Adrenal gland (tissue), 9 donors: ENCODE measurements at regions not wholly inside any gene's neighbourhood (a gene's known extent, or its start where the extent isn't known, plus 50 kb on each side); places are given as distances from the start of the nearest gene placed in this dataset.

Experiments
- DNase-seq, 7 donors: peaks; one replicate each; pipeline ENCODE4 v3.0.0-alpha.2; 2019 to 2020
- H3K27ac ChIP-seq, 5 donors: fragments of 200-600 bp; sonication (generic) in 4 of 5; 1 replicate in 3 of 5; 2 replicates in 2 of 5; pipeline versions ENCODE4 v1.5.1 to v1.8.0; 2016 to 2020; ENCODE audit warnings: mild to moderate bottlenecking in 1 of 5
- H3K27me3 ChIP-seq: fragments of 200-600 bp; 2 replicates; pipeline ENCODE4 v1.8.0; 2021
- H3K36me3 ChIP-seq, 2 donors: fragments of 200-600 bp; replicated peaks in 1 of 2; 1 replicate in 1 of 2; 2 replicates in 1 of 2; pipeline versions ENCODE4 v1.5.1 to v1.8.0; 2018 to 2022
- H3K4me1 ChIP-seq, 2 donors: fragments of 200-600 bp; replicated peaks in 1 of 2; 1 replicate in 1 of 2; 2 replicates in 1 of 2; pipeline versions ENCODE4 v1.5.1 to v1.8.0; 2018 to 2021
- H3K4me3 ChIP-seq, 4 donors: fragments of 200-600 bp; sonication (generic) in 3 of 4; one replicate each; pipeline ENCODE4 v1.5.1; 2016 to 2018
- H3K9me3 ChIP-seq, 3 donors: fragments of 200-600 bp; sonication (generic) in 1 of 3; replicated peaks in 1 of 3; 1 replicate in 2 of 3; 2 replicates in 1 of 3; pipeline versions ENCODE4 v1.5.1 to v1.8.0; 2016 to 2021
- CTCF ChIP-seq, 6 experiments: fragments of 450-650 bp in 4 of 6; fragments of 200-600 bp in 2 of 6; sonication (generic) in 1 of 6; IDR thresholded peaks; 1 replicate in 5 of 6; 2 replicates in 1 of 6; pipeline versions ENCODE4 v1.5.1 to v1.8.0; 2016 to 2021; ENCODE audit warnings: antibody characterized with exemption in 6 of 6, mild to moderate bottlenecking in 2 of 6, moderate library complexity in 1 of 6
- POLR2A ChIP-seq, 2 donors: fragments of 450-650 bp; IDR thresholded peaks; one replicate each; pipeline ENCODE4 v1.6.1; 2017; ENCODE audit warnings: antibody characterized with exemption in 2 of 2, mild to moderate bottlenecking in 2 of 2, moderate library complexity in 1 of 2
- WGBS, 4 donors: extraction: QIAGEN DNeasy Blood & Tissue Kit in 2 of 4; methylation state at CpG; one replicate each; pipeline versions ENCODE4 v1.1.5 to v1.1.7; 2013 to 2017; 5-methylcytosine and 5-hydroxymethylcytosine counted together
- intact Hi-C, 2 donors: fragments of 100-400 bp; cut with DNase I; formaldehyde crosslinking; loops; one replicate each; pipeline versions ENCODE4 v1.14.1 to v1.15.0; 2022 to 2023
- donor health status: healthy with polysubstance abuse.
- donor health status: Bipolar disorder and iron deficiency.
- donor health status: DM: yes; HTN: yes; CAD: no.
- donor health status: DM: no; HTN: no; CAD: no.
- donor health status: DM: no; HTN: no; CAD: no.

- no peak for DNase-seq
- Histone ChIP-seq H3K27ac (no peak overlapping the region), H3K36me3 (no peaks in the 10 kb centered on the region), H3K4me1 (peaks cover 11 to 13% of the 10 kb centered on the region in 2 donors), H3K9me3 (no peaks in the 10 kb centered on the region), H3K4me3 (no peak overlapping the region), H3K27me3 (no peaks in the 10 kb centered on the region)
- intact Hi-C loops = no loop called here
- WGBS, 4 donors = 60 to 90% (median 89%) methylated on average over 1 of the region's 1 CpG
- TF ChIP-seq CTCF (IDR thresholded peaks at IDR 0.05) = no peak
- TF ChIP-seq POLR2A (IDR thresholded peaks at IDR 0.05) = no peak
Observed at GRCh38 chr6:144809120-144809519, 524.0 kb downstream of the UTRN start.

- Histone ChIP-seq H3K4me3 (no peak overlapping the region), H3K36me3 (no peaks in the 10 kb centered on the region), H3K27ac (no peak overlapping the region), H3K27me3 (no peaks in the 10 kb centered on the region), H3K9me3 (no peaks in the 10 kb centered on the region), H3K4me1 (peaks cover 8 to 11% of the 10 kb centered on the region in 2 donors)
- TF ChIP-seq POLR2A (IDR thresholded peaks at IDR 0.05) = no peak
- no peak for TF ChIP-seq CTCF (IDR thresholded peaks at IDR 0.05)
- no peak for DNase-seq
- intact Hi-C loops = no loop called here
- 80 to 91% (median 86%) methylated on average over 5 of the region's 5 CpGs for WGBS, 4 donors
Observed at GRCh38 chr6:144809969-144810368, 524.8 kb downstream of the UTRN start.

- intact Hi-C loops = no loop called here
- no peaks in the 10 kb centered on the region for H3K36me3 ChIP-seq
- no peaks in the 10 kb centered on the region for H3K27me3 ChIP-seq
- H3K27ac ChIP-seq = no peak overlapping the region
- no peaks in the 10 kb centered on the region for H3K9me3 ChIP-seq
- 50 to 73% (median 56%) methylated on average over 5 of the region's 5 CpGs for WGBS, 4 donors
- H3K4me1 ChIP-seq = peaks cover 0 to 11% of the 10 kb centered on the region in 2 donors
- peak in 2 of 7 donors; percentile 19 to 24 for DNase-seq
- no peak overlapping the region for H3K4me3 ChIP-seq
- TF ChIP-seq POLR2A (IDR thresholded peaks at IDR 0.05) (no peak), CTCF (IDR thresholded peaks at IDR 0.05) (no peak)
Observed at GRCh38 chr6:144811140-144811539, 526.0 kb downstream of the UTRN start.

- H3K4me3 ChIP-seq = no peak overlapping the region
- TF ChIP-seq CTCF (IDR thresholded peaks at IDR 0.05) (no peak), POLR2A (IDR thresholded peaks at IDR 0.05) (no peak)
- no peak for DNase-seq
- intact Hi-C loops = no loop called here
- peaks cover 0 to 8% of the 10 kb centered on the region in 2 donors for H3K4me1 ChIP-seq
- no peak overlapping the region for H3K27ac ChIP-seq
- no peaks in the 10 kb centered on the region for H3K9me3 ChIP-seq
- H3K27me3 ChIP-seq = no peaks in the 10 kb centered on the region
- WGBS, 4 donors = 91 to 96% (median 93%) methylated on average over 1 of the region's 1 CpG
- H3K36me3 ChIP-seq = no peaks in the 10 kb centered on the region
Observed at GRCh38 chr6:144816936-144817335, 531.8 kb downstream of the UTRN start.
